Esophagus mucosa (tissue), 1 donor: ENCODE measurements at regions not wholly inside any gene's neighbourhood (a gene's known extent, or its start where the extent isn't known, plus 50 kb on each side); places are given as distances from the start of the nearest gene placed in this dataset.

Experiments
- ATAC-seq: fragments of 200-7000 bp; cut with Tn5 transposase; one replicate; pipeline ENCODE4 v1.9.1; 2020
- donor health status: DM: yes; HTN: yes; CAD: no.

DNA sequence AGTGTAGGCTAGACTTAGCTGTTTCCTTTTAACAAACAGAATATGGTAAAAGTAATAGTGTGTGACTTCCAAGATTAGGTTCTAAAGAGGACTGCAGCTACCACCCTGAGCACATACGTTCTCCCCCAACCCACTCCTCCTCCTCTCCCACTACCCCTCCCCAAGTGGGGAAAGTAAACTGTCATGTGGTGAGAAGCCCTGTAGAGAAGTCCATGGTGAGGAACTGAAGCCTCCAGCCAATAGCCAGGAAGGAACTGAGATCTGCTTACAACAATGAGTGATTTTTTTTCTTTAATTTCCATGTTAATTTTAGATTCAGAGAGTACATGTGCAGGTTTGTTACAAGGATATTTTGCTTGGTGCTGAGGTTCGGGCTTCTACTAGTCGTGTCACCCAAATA is 57.0 kb upstream of the EGLN3 start:
- ATAC-seq, result no peak

DNA sequence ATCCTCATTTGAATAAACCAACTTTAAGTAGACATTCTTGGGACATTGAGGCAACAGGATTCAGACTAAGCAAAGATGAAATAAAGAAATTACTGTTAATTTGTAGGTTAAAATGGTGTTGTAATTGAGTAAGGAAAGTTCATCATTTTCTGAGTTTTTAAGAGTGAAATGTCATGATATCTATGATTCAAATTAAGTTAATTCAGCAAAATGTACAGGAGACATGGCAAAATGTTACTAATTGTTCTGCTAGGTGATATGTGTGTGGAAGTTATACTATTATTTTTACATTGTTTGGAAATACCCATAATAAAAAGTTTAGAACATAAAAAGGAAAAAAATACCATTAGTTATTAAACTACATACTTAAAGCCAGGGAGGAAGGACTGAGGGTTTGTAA is 55.0 kb upstream of the EGLN3 start:
- no peak for ATAC-seq

DNA sequence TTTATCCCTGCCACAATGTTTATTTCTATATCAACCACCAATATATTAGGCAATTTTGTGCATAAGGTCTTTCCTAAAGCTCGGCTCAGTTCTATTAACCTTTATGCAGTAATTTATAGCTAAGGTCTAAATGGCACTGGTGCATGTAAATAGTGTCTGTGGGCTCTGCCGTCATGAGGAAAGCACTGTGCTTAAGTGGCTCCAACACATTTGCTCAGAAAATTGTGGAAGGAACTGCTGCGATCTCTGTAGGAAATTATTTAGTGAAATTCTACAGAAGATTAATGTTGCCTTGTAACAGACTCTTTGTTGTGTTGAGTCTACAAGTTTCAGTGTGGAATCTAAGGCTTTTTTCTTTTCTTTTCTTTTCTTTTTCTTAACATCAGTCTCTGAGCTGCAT is 54.0 kb upstream of the EGLN3 start:
- no peak for ATAC-seq

DNA sequence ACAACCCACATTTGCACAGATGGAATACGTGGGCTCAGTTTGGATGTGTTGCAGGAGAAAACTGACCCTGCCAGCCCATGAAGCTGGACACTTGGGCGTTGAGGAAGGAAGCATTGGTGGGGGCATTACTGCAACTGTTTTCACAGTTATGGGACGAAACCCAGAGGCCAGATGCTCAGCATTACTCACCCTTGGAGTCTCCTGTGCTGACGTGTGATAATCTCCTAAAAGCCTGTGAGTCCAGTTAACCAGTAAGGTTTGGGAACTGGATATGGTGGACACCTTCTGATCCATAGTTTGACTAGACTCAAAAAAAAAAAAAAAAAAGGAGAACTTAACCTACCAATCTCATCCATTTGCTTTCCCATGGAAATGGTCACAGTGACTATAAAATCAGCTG is 52.8 kb upstream of the EGLN3 start:
- no peak for ATAC-seq

DNA sequence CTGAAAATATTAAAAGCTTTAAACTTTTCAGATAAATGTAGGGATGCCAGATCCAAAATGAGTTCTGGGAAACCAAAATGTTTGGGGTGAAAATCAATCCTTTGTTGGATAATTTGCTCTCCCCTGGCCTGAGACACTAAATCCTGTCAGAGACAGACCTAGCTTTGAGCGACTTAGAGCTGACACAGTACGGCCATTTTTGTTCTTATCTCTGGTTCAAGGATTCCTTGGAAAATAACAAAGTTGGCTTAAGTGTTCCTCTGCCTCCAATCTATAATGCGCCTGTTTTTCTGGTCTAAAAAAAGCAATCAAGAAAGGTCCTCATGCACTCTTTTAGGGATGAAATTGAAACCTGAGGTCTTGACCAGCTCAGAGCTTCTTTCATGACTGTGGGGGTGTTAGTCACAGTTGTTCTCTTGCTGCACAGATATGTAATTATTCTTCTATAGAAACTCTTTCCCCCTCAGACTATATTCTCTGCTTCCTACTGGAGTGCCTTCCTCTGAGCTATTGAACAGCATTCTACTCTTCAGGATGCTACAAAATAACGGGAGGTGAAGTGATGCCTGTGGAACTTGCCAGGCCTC is 52.3 kb upstream of the EGLN3 start:
- no peak for ATAC-seq
